ENCODE measurements at regions not wholly inside any gene's neighbourhood (a gene's known extent, or its start where the extent isn't known, plus 50 kb on each side); places are given as distances from the start of the nearest gene placed in this dataset.

GRCh38 chr9:78609450-78609849 lies 312.5 kb downstream of the PSAT1 start:
- no peak for DNase-seq

GRCh38 chr9:78612091-78612490 lies 315.2 kb downstream of the PSAT1 start:
- no peak for DNase-seq

GRCh38 chr9:78613006-78613405 lies 316.1 kb downstream of the PSAT1 start:
- no peak for DNase-seq

GRCh38 chr9:78614892-78615291 lies 318.0 kb downstream of the PSAT1 start:
- DNase-seq: no peak

GRCh38 chr9:78615372-78615771 lies 318.4 kb downstream of the PSAT1 start:
- no peak for DNase-seq

- no peak for DNase-seq
These were observed 321.8 kb downstream of the PSAT1 start for GRCh38 chr9:78618735-78619134.

GRCh38 chr9:78620303-78620702 lies 323.4 kb downstream of the PSAT1 start:
- no peak for DNase-seq

- no peak for DNase-seq
These were observed 323.8 kb downstream of the PSAT1 start for GRCh38 chr9:78620764-78621163.

GRCh38 chr9:78622126-78622525 lies 325.2 kb downstream of the PSAT1 start:
- DNase-seq: no peak

- no peak for DNase-seq
These were observed 330.0 kb downstream of the PSAT1 start for GRCh38 chr9:78626971-78627370.

- no peak for DNase-seq
These were observed 334.0 kb downstream of the PSAT1 start for GRCh38 chr9:78630966-78631365.

GRCh38 chr9:78640728-78641127 lies 343.8 kb downstream of the PSAT1 start:
- no peak for DNase-seq

- no peak for DNase-seq
These were observed 347.4 kb downstream of the PSAT1 start for GRCh38 chr9:78644359-78644758.

GRCh38 chr9:78654324-78654723 lies 357.4 kb downstream of the PSAT1 start:
- no peak for DNase-seq

GRCh38 chr9:78663369-78663768 lies 366.4 kb downstream of the PSAT1 start:
- DNase-seq: no peak

- DNase-seq: no peak
These were observed 367.4 kb downstream of the PSAT1 start for GRCh38 chr9:78664370-78664769.

GRCh38 chr9:78666818-78667414 lies 370.0 kb downstream of the PSAT1 start:
- DNase-seq: no peak

- no peak for DNase-seq
These were observed 371.4 kb downstream of the PSAT1 start for GRCh38 chr9:78668148-78668832.

- no peak for DNase-seq
These were observed 372.7 kb downstream of the PSAT1 start for GRCh38 chr9:78669591-78669990.

GRCh38 chr9:78671785-78672184 lies 374.9 kb downstream of the PSAT1 start:
- no peak for DNase-seq

GRCh38 chr9:78674874-78675273 lies 377.9 kb downstream of the PSAT1 start:
- DNase-seq: no peak

- no peak for DNase-seq
These were observed 379.1 kb downstream of the PSAT1 start for GRCh38 chr9:78676009-78676408.

GRCh38 chr9:78676623-78677022 lies 379.7 kb downstream of the PSAT1 start:
- no peak for DNase-seq

GRCh38 chr9:78677326-78677725 lies 380.4 kb downstream of the PSAT1 start:
- no peak for DNase-seq

GRCh38 chr9:78678877-78679276 lies 382.0 kb downstream of the PSAT1 start:
- DNase-seq: no peak

Measured in NCI-H774 (cell line).